ENCODE measurements at regions not wholly inside any gene's neighbourhood (a gene's known extent, or its start where the extent isn't known, plus 50 kb on each side); places are given as distances from the start of the nearest gene placed in this dataset.

GRCh38 chr1:221812905-221813597, 71.2 kb upstream of the DUSP10 start:
- Histone ChIP-seq H3K27ac (ENCODE audit: low read length) (no peak overlapping the region), H3K27me3 (ENCODE audit: insufficient read depth, low read depth, low read length) (no peaks in the 10 kb centered on the region), H3K4me2 (ENCODE audit: low read length) (no peak overlapping the region), H4K20me1 (ENCODE audit: insufficient read depth) (no peaks in the 10 kb centered on the region), H3K36me3 (ENCODE audit: insufficient read depth, low read length) (no peaks in the 10 kb centered on the region), H3F3A (ENCODE audit: insufficient read depth, low read length, poor library complexity, severe bottlenecking) (no peaks in the 10 kb centered on the region), H2AFZ (ENCODE audit: low read depth, low read length) (no peak overlapping the region), H3K79me2 (replicated peaks; ENCODE audit: insufficient read depth, low read length) (no peaks in the 10 kb centered on the region), H3K9ac (ENCODE audit: low read length) (no peak overlapping the region), H3K9me2 (ENCODE audit: insufficient read depth, low read length) (no peaks in the 10 kb centered on the region), H3K4me3 (ENCODE audit: low read length) (no peak overlapping the region), H3K9me3 (ENCODE audit: low read length) (no peaks in the 10 kb centered on the region)
- TF ChIP-seq RAD21 (conservative IDR thresholded peaks at IDR 0.05): no peak
- no peak for TF ChIP-seq CTCF (IDR thresholded peaks at IDR 0.05; ENCODE audit: poor library complexity, severe bottlenecking)
- no peak for TF ChIP-seq EP300 (conservative IDR thresholded peaks at IDR 0.05; ENCODE audit: poor library complexity, severe bottlenecking)

GRCh38 chr1:221812088-221812752, 70.3 kb upstream of the DUSP10 start:
- Histone ChIP-seq H4K20me1 (ENCODE audit: insufficient read depth) (no peaks in the 10 kb centered on the region), H3K27ac (ENCODE audit: low read length) (no peak overlapping the region), H3K36me3 (ENCODE audit: insufficient read depth, low read length) (no peaks in the 10 kb centered on the region), H3K4me2 (ENCODE audit: low read length) (no peak overlapping the region), H3K9me2 (ENCODE audit: insufficient read depth, low read length) (no peaks in the 10 kb centered on the region), H3K9ac (ENCODE audit: low read length) (no peak overlapping the region), H3K79me2 (replicated peaks; ENCODE audit: insufficient read depth, low read length) (no peaks in the 10 kb centered on the region), H3F3A (ENCODE audit: insufficient read depth, low read length, poor library complexity, severe bottlenecking) (no peaks in the 10 kb centered on the region), H2AFZ (ENCODE audit: low read depth, low read length) (no peak overlapping the region), H3K9me3 (ENCODE audit: low read length) (no peaks in the 10 kb centered on the region), H3K4me3 (ENCODE audit: low read length) (no peak overlapping the region), H3K27me3 (ENCODE audit: insufficient read depth, low read depth, low read length) (no peaks in the 10 kb centered on the region)
- TF ChIP-seq POLR2AphosphoS5 (IDR thresholded peaks at IDR 0.05) (no peak), MXI1 (conservative IDR thresholded peaks at IDR 0.05; ENCODE audit: poor library complexity, severe bottlenecking) (no peak), TAF1 (IDR thresholded peaks at IDR 0.05; ENCODE audit: low read depth) (no peak), EZH2 (IDR thresholded peaks at IDR 0.05; ENCODE audit: borderline replicate concordance, insufficient read depth, low read length, poor library complexity, severe bottlenecking) (no peak), REST (IDR thresholded peaks at IDR 0.05; ENCODE audit: borderline replicate concordance) (no peak), SMC3 (conservative IDR thresholded peaks at IDR 0.05; ENCODE audit: poor library complexity) (no peak), EP300 (conservative IDR thresholded peaks at IDR 0.05; ENCODE audit: poor library complexity, severe bottlenecking) (no peak), CTCF (IDR thresholded peaks at IDR 0.05; ENCODE audit: poor library complexity, severe bottlenecking) (no peak)

Data from neural cell (in vitro differentiated cells).